HL-60 (cell line): ENCODE measurements at regions not wholly inside any gene's neighbourhood (a gene's known extent, or its start where the extent isn't known, plus 50 kb on each side); places are given as distances from the start of the nearest gene placed in this dataset.

Experiments used
- DNase-seq, 2 experiments: peaks; one replicate each; pipeline ENCODE4 v3.0.0-alpha.2; 2010 to 2020; ENCODE audit warnings: low read depth in 1 of 2, low spot score in 1 of 2
- H3K27ac ChIP-seq: fragments of 250-450 bp; sonication (Bioruptor Pico); replicated peaks from 2 replicates; pipeline ENCODE4 v1.5.1; 2020; ENCODE audit warnings: mild to moderate bottlenecking, moderate library complexity
- H3K27me3 ChIP-seq: fragments of 250-450 bp; sonication (Bioruptor Pico); 2 replicates; pipeline ENCODE4 v1.5.1; 2021; ENCODE audit warnings: mild to moderate bottlenecking, moderate library complexity; ENCODE audit not compliant: insufficient read depth, poor library complexity, severe bottlenecking
- H3K4me3 ChIP-seq: replicated peaks from 2 replicates; pipeline ENCODE4 v1.5.1; 2011; ENCODE audit warnings: mild to moderate bottlenecking, control low read depth, low read length; ENCODE audit not compliant: insufficient read depth
- CTCF ChIP-seq: IDR thresholded peaks from one replicate; pipeline ENCODE4 v1.5.1; 2011; ENCODE audit warnings: low read length, control low read depth, inconsistent platforms; ENCODE audit not compliant: insufficient read depth
- GABPA ChIP-seq: IDR thresholded peaks from 2 replicates; pipeline ENCODE4 v1.6.1; 2012; ENCODE audit warnings: low read depth
- POLR2AphosphoS5 ChIP-seq: IDR thresholded peaks from 2 replicates; pipeline ENCODE4 v1.6.1; 2012; ENCODE audit warnings: low read depth
- REST ChIP-seq: IDR thresholded peaks from 2 replicates; pipeline ENCODE4 v1.6.1; 2012; ENCODE audit warnings: low read depth; ENCODE audit not compliant: insufficient replicate concordance
- SPI1 ChIP-seq: IDR thresholded peaks from 2 replicates; pipeline ENCODE4 v1.6.1; 2012; ENCODE audit warnings: low read depth, mild to moderate bottlenecking, borderline replicate concordance

GRCh38 chr6:33954453-33954852 lies 150.7 kb upstream of the MLN start:
- no peak for TF ChIP-seq GABPA
- Histone ChIP-seq H3K27ac (no peak overlapping the region), H3K27me3 (no peaks in the 10 kb centered on the region), H3K4me3 (no peak overlapping the region)
- DNase-seq: no peak

GRCh38 chr6:33953171-33953570 lies 149.4 kb upstream of the MLN start:
- H3K4me3 ChIP-seq: no peak overlapping the region
- H3K27me3 ChIP-seq: no peaks in the 10 kb centered on the region
- TF ChIP-seq POLR2AphosphoS5: no peak
- TF ChIP-seq SPI1: no peak
- TF ChIP-seq GABPA: no peak
- TF ChIP-seq REST: no peak
- no peak for TF ChIP-seq CTCF
- H3K27ac ChIP-seq: no peak overlapping the region
- no peak for DNase-seq

DNA sequence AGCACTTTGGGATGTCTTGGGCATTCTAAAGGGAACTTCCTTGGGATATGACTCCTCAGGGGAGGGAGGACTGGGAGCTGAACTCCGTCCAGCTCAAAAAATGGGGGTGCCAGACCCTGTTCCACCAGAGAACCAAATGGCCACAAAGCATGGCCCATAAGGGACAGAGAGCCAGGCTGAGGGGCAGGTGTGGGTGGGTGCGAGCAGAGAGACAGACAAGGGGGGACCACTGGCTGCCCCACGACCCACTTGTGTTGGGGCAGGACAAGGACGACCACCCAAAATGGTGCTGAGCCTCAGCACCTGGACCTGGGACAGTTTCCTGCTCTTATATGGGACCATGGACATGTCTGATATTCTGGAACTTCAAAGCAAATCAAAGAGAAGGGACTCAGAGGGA lies 148.2 kb upstream of the MLN start:
- Histone ChIP-seq H3K27me3 (no peaks in the 10 kb centered on the region), H3K27ac (no peak overlapping the region), H3K4me3 (no peak overlapping the region)
- DNase-seq: no peak
- TF ChIP-seq CTCF: no peak

GRCh38 chr6:33950891-33951889 lies 147.4 kb upstream of the MLN start:
- DNase-seq: no peak

More at GRCh38 chr6:33950891-33951889, 147.4 kb upstream of the MLN start:
- no peak overlapping the region for H3K4me3 ChIP-seq
- no peak overlapping the region for H3K27ac ChIP-seq
- no peaks in the 10 kb centered on the region for H3K27me3 ChIP-seq
- TF ChIP-seq SPI1: no peak
- TF ChIP-seq GABPA: no peak
- no peak for TF ChIP-seq POLR2AphosphoS5
- no peak for TF ChIP-seq CTCF
- no peak for TF ChIP-seq REST
